ENCODE measurements at regions not wholly inside any gene's neighbourhood (a gene's known extent, or its start where the extent isn't known, plus 50 kb on each side); places are given as distances from the start of the nearest gene placed in this dataset.

GRCh38 chr9:79021084-79021483 is 550.7 kb upstream of the TLE4 start:
- TF ChIP-seq POLR2A (IDR thresholded peaks at IDR 0.05) (no peak), CTCF (IDR thresholded peaks at IDR 0.05 in 4 of 5, conservative IDR thresholded peaks at IDR 0.05 in 1 of 5) (no peak)
- no peaks in the 10 kb centered on the region for H3K36me3 ChIP-seq
- DNase-seq (no peak), ATAC-seq (no peak)
- no peak overlapping the region for H3K4me3 ChIP-seq
- intact Hi-C loops (cut with DNase I; ENCODE audit: low total_unique reads): no loop called here
- H3K27me3 ChIP-seq: no peaks in the 10 kb centered on the region
- H3K9me3 ChIP-seq: no peaks in the 10 kb centered on the region
- in situ Hi-C loops (cut with MboI; ENCODE audit: low sequenced_read_pairs in 4 of 4): no loop called here
- no peaks in the 10 kb centered on the region for H3K4me1 ChIP-seq
- H3K27ac ChIP-seq: no peak overlapping the region

- Histone ChIP-seq H3K9me3 (no peaks in the 10 kb centered on the region), H3K4me3 (no peak overlapping the region), H3K36me3 (no peaks in the 10 kb centered on the region), H3K4me1 (no peaks in the 10 kb centered on the region), H3K27me3 (no peaks in the 10 kb centered on the region), H3K27ac (no peak overlapping the region)
- ATAC-seq (no peak), DNase-seq (no peak)
- TF ChIP-seq CTCF (IDR thresholded peaks at IDR 0.05 in 4 of 5, conservative IDR thresholded peaks at IDR 0.05 in 1 of 5): no peak
- no peak for TF ChIP-seq POLR2A (IDR thresholded peaks at IDR 0.05)
- intact Hi-C loops (cut with DNase I; ENCODE audit: low total_unique reads): no loop called here
- in situ Hi-C loops (cut with MboI; ENCODE audit: low sequenced_read_pairs in 4 of 4): no loop called here
These were observed 548.6 kb upstream of the TLE4 start for GRCh38 chr9:79023134-79023580.

GRCh38 chr9:79026316-79026715 is 545.4 kb upstream of the TLE4 start:
- intact Hi-C loops (cut with DNase I; ENCODE audit: low total_unique reads): no loop called here
- Histone ChIP-seq H3K4me1 (no peaks in the 10 kb centered on the region), H3K9me3 (no peaks in the 10 kb centered on the region), H3K36me3 (no peaks in the 10 kb centered on the region), H3K27me3 (no peaks in the 10 kb centered on the region), H3K4me3 (no peak overlapping the region), H3K27ac (no peak overlapping the region)
- in situ Hi-C loops (cut with MboI; ENCODE audit: low sequenced_read_pairs in 4 of 4): no loop called here
- no peak for ATAC-seq
- no peak for TF ChIP-seq CTCF (IDR thresholded peaks at IDR 0.05 in 4 of 5, conservative IDR thresholded peaks at IDR 0.05 in 1 of 5)
- no peak for TF ChIP-seq POLR2A (IDR thresholded peaks at IDR 0.05)
- no peak for DNase-seq

- Histone ChIP-seq H3K9me3 (no peaks in the 10 kb centered on the region), H3K4me1 (no peaks in the 10 kb centered on the region), H3K4me3 (no peak overlapping the region), H3K36me3 (no peaks in the 10 kb centered on the region), H3K27ac (no peak overlapping the region), H3K27me3 (no peaks in the 10 kb centered on the region)
- no peak for TF ChIP-seq POLR2A (IDR thresholded peaks at IDR 0.05)
- TF ChIP-seq CTCF (IDR thresholded peaks at IDR 0.05 in 4 of 5, conservative IDR thresholded peaks at IDR 0.05 in 1 of 5): no peak
- in situ Hi-C loops (cut with MboI; ENCODE audit: low sequenced_read_pairs in 4 of 4) (no loop called here), intact Hi-C loops (cut with DNase I; ENCODE audit: low total_unique reads) (no loop called here)
- DNase-seq: no peak
- ATAC-seq: no peak
These were observed 543.7 kb upstream of the TLE4 start for GRCh38 chr9:79028101-79028500.

GRCh38 chr9:79034583-79034982 is 537.2 kb upstream of the TLE4 start:
- intact Hi-C loops (cut with DNase I; ENCODE audit: low total_unique reads) (no loop called here), in situ Hi-C loops (cut with MboI; ENCODE audit: low sequenced_read_pairs in 4 of 4) (no loop called here)
- ATAC-seq (no peak), DNase-seq (no peak)
- no peaks in the 10 kb centered on the region for H3K36me3 ChIP-seq
- no peak overlapping the region for H3K4me3 ChIP-seq
- H3K27ac ChIP-seq: no peak overlapping the region
- no peaks in the 10 kb centered on the region for H3K4me1 ChIP-seq
- TF ChIP-seq POLR2A (IDR thresholded peaks at IDR 0.05) (no peak), CTCF (IDR thresholded peaks at IDR 0.05 in 4 of 5, conservative IDR thresholded peaks at IDR 0.05 in 1 of 5) (no peak)
- H3K27me3 ChIP-seq: no peaks in the 10 kb centered on the region
- no peaks in the 10 kb centered on the region for H3K9me3 ChIP-seq

Measured in gastrocnemius medialis (tissue), 4 donors.